IMR-90 (cell line): ENCODE measurements at regions not wholly inside any gene's neighbourhood (a gene's known extent, or its start where the extent isn't known, plus 50 kb on each side); places are given as distances from the start of the nearest gene placed in this dataset.

Source experiments
- ATAC-seq: fragments of 200-7000 bp; cut with Tn5 transposase; 2 replicates; pipeline ENCODE4 v1.9.1; 2020; ENCODE audit warnings: low read depth, mild to moderate bottlenecking, moderate library complexity
- BruUV-seq: library from RNA; stranded (reverse); fragments of 400-500 nt; replicated peaks from 2 replicates; lab custom pipeline; 2021; lab: Mats Ljungman, UMichigan
- CTCF ChIA-PET: fragments of 300-600 bp; formaldehyde crosslinking; extraction: SDS; loops from one replicate; lab custom pipeline; 2021; ENCODE audit warnings: antibody characterized with exemption; lab: Yijun Ruan, JAX
- POLR2A ChIA-PET: fragments of 300-600 bp; sonication (Branson Sonifier 250); formaldehyde crosslinking; loops from one replicate; lab custom pipeline; 2022; ENCODE audit warnings: antibody characterized with exemption; ENCODE audit not compliant: unreplicated experiment; lab: Charles Lee
- DNase-seq: peaks from one replicate; pipeline ENCODE4 v3.0.0; 2013
- H2AFZ ChIP-seq: replicated peaks from 2 replicates; pipeline ENCODE3; 2013; ENCODE audit warnings: low read length, mild to moderate bottlenecking; ENCODE audit not compliant: poor library complexity
- H2AK5ac ChIP-seq: 2 replicates; pipeline ENCODE4 v1.6.1; 2013; ENCODE audit warnings: low read depth, low read length, inconsistent platforms
- H2AK9ac ChIP-seq: replicated peaks from 2 replicates; pipeline ENCODE3; 2013; ENCODE audit warnings: mild to moderate bottlenecking, low read depth, low read length, moderate library complexity; ENCODE audit not compliant: poor library complexity
- H2BK120ac ChIP-seq: 2 replicates; pipeline ENCODE4 v1.6.1; 2013; ENCODE audit warnings: low read depth, low read length, inconsistent platforms
- H2BK15ac ChIP-seq: 3 replicates; pipeline ENCODE4 v1.6.1; 2013; ENCODE audit warnings: low read depth, low read length, inconsistent platforms
- H2BK20ac ChIP-seq: 2 replicates; pipeline ENCODE4 v1.6.1; 2013; ENCODE audit warnings: low read depth, mild to moderate bottlenecking, inconsistent platforms, low read length, moderate library complexity
- H2BK5ac ChIP-seq: 2 replicates; pipeline ENCODE4 v1.6.1; 2013; ENCODE audit warnings: mild to moderate bottlenecking, low read depth, low read length, inconsistent platforms; ENCODE audit not compliant: poor library complexity, severe bottlenecking
- H3K14ac ChIP-seq: replicated peaks from 2 replicates; pipeline ENCODE4 v1.6.1; 2013; ENCODE audit warnings: low read depth, low read length, inconsistent platforms
- H3K18ac ChIP-seq: 2 replicates; pipeline ENCODE4 v1.6.1; 2013; ENCODE audit warnings: low read depth, low read length, control low read depth
- H3K23ac ChIP-seq: 2 replicates; pipeline ENCODE4 v1.6.1; 2013; ENCODE audit warnings: low read depth, low read length, inconsistent platforms
- H3K27ac ChIP-seq: 2 replicates; pipeline ENCODE4 v1.5.1; 2013; ENCODE audit warnings: mild to moderate bottlenecking, control low read depth, low read length; ENCODE audit not compliant: insufficient read depth
- H3K27me3 ChIP-seq: 2 replicates; pipeline ENCODE4 v1.6.1; 2013; ENCODE audit warnings: low read length; ENCODE audit not compliant: control insufficient read depth, insufficient read depth
- H3K36me3 ChIP-seq: 2 replicates; pipeline ENCODE4 v1.6.1; 2013; ENCODE audit warnings: low read length, mixed read lengths; ENCODE audit not compliant: control insufficient read depth, insufficient read depth
- H3K4ac ChIP-seq: 2 replicates; pipeline ENCODE4 v1.6.1; 2013; ENCODE audit warnings: low read depth, low read length, inconsistent platforms
- H3K4me1 ChIP-seq: 2 replicates; pipeline ENCODE4 v1.6.1; 2013; ENCODE audit warnings: low read length, mixed read lengths; ENCODE audit not compliant: control insufficient read depth, insufficient read depth
- H3K4me2 ChIP-seq: 2 replicates; pipeline ENCODE4 v1.6.1; 2013; ENCODE audit warnings: low read depth, mild to moderate bottlenecking, control low read depth, low read length, moderate library complexity
- H3K4me3 ChIP-seq: 2 replicates; pipeline ENCODE4 v1.5.1; 2013; ENCODE audit warnings: low read depth, mild to moderate bottlenecking, control low read depth, low read length, moderate library complexity; ENCODE audit not compliant: insufficient read depth
- H3K56ac ChIP-seq: 2 replicates; pipeline ENCODE4 v1.6.1; 2013; ENCODE audit warnings: low read length, inconsistent platforms; ENCODE audit not compliant: insufficient read depth; ENCODE audit errors: extremely low read depth
- H3K79me1 ChIP-seq, 2 experiments: 2 replicates each; pipeline ENCODE4 v1.6.1; 2013; ENCODE audit warnings: low read length in 2 of 2, inconsistent platforms in 1 of 2, low read depth in 1 of 2
- H3K9ac ChIP-seq: 2 replicates; pipeline ENCODE4 v1.6.1; 2013; ENCODE audit warnings: low read depth, low read length, control low read depth
- H3K9me1 ChIP-seq: 2 replicates; pipeline ENCODE4 v1.6.1; 2013; ENCODE audit warnings: low read length, inconsistent platforms; ENCODE audit not compliant: insufficient read depth
- H3K9me3 ChIP-seq: 2 replicates; pipeline ENCODE4 v1.6.1; 2013; ENCODE audit warnings: low read length; ENCODE audit not compliant: control insufficient read depth, insufficient read depth
- H4K20me1 ChIP-seq: 2 replicates; pipeline ENCODE4 v1.6.1; 2013; ENCODE audit warnings: low read length, inconsistent platforms; ENCODE audit not compliant: insufficient read depth
- H4K5ac ChIP-seq: 2 replicates; pipeline ENCODE4 v1.6.1; 2013; ENCODE audit warnings: mild to moderate bottlenecking, low read depth, low read length, control low read depth
- H4K8ac ChIP-seq, 2 experiments: 2 replicates each; pipeline ENCODE4 v1.6.1; 2013; ENCODE audit warnings: low read depth in 2 of 2, low read length in 2 of 2, control low read depth in 1 of 2, inconsistent platforms in 1 of 2
- H4K91ac ChIP-seq: 2 replicates; pipeline ENCODE4 v1.6.1; 2013; ENCODE audit warnings: low read depth, low read length, inconsistent platforms; ENCODE audit not compliant: insufficient read depth
- ELK1 ChIP-seq: fragments of 150-350 bp; IDR thresholded peaks from 2 replicates; pipeline ENCODE4 v1.6.1; 2016; ENCODE audit warnings: low read depth, mild to moderate bottlenecking, low read length, moderate library complexity, borderline replicate concordance
- WGBS, 2 experiments: methylation state at CpG; one replicate each; pipeline versions ENCODE4 v1.1.5 to v1.1.7; 2013; ENCODE audit warnings: missing lambda C conversion rate in 2 of 2; ENCODE audit not compliant: insufficient read length in 1 of 2; ENCODE audit errors: extremely low coverage in 2 of 2; 5-methylcytosine and 5-hydroxymethylcytosine counted together
- dilution Hi-C: fragments of 300-500 bp; cut with HindIII; formaldehyde crosslinking; loops from one replicate; pipeline ENCODE4 v1.14.3; 2018; ENCODE audit warnings: low sequenced_read_pairs; ENCODE audit not compliant: unreplicated experiment
- in situ Hi-C: fragments of 300-500 bp; cut with MboI; formaldehyde crosslinking; loops from 3 replicates; pipeline ENCODE4 v1.14.3; 2019; ENCODE audit warnings: low sequenced_read_pairs, inconsistent platforms, mixed read lengths
- intact Hi-C: fragments of 100-400 bp; cut with micrococcal nuclease; formaldehyde crosslinking; loops from 2 replicates; pipeline ENCODE4 v1.10.0; 2022
- TF ChIP-seq, protein P1 (sequence below): fragments of 150-350 bp; IDR thresholded peaks from 2 replicates; pipeline ENCODE4 v1.6.1; 2017; ENCODE audit warnings: mild to moderate bottlenecking, antibody characterized with exemption, low read length, low read depth

DNA sequence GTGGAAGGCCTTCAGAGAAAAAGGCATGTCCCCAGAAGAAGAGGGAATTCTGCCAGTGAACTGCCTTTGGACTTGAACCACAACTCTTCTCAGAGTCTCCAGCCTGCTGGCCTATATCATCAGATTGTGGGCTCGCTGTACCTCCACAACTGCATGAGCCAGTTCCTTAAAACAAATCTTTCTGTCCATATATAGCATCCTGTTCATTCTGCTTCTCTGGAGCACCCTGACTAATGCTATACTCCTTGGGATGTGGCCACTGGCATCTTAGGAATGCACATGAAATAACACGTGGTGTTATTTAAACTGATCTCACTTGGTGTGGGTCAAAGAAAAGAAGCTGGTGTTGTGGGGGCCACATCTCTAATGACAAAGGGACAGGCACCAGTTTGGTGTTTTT lies 58.3 kb upstream of the VSTM5 start:
- Histone ChIP-seq H3K4me1 (peaks cover 9% of the 10 kb centered on the region), H3K79me1 (no peaks in the 10 kb centered on the region), H2BK120ac (peak overlapping the region; percentile 98), H2AK5ac (peak overlapping the region; percentile 94; the same call in 1 of the 2 replicates), H3K4me2 (peak overlapping the region; percentile 13; the same call in 1 of the 2 replicates), H3K18ac (peak overlapping the region; percentile 80; the same call in 1 of the 2 replicates), H3K27ac (peak overlapping the region; percentile 80), H4K91ac (peak overlapping the region; percentile 96), H4K8ac (peak overlapping the region; percentile 89 to 97), H2BK5ac (peak overlapping the region; percentile 92), H3K9me3 (no peaks in the 10 kb centered on the region), H2BK15ac (peak overlapping the region; percentile 94; the same call in 2 of the 3 replicates), H3K4ac (peak overlapping the region; percentile 98), H3K14ac (peak overlapping the region; percentile 97), H3K9me1 (peaks cover 13% of the 10 kb centered on the region), H3K27me3 (no peaks in the 10 kb centered on the region), H2BK20ac (peak overlapping the region; percentile 100), H3K23ac (peak overlapping the region; percentile 92), H3K56ac (peak overlapping the region; percentile 81; the same call in 1 of the 2 replicates), H3K4me3 (no peak overlapping the region), H3K36me3 (no peaks in the 10 kb centered on the region), H2AFZ (peak overlapping the region; percentile 33), H3K9ac (no peak overlapping the region), H4K20me1 (no peaks in the 10 kb centered on the region), H4K5ac (peak overlapping the region; percentile 54), H2AK9ac (no peak overlapping the region)
- no TSS peak for BruUV-seq
- DNase-seq (peak; percentile 91), ATAC-seq (peak; percentile 97)
- intact Hi-C loops (loop anchor here (5.0 kb wide), 1 partner anchor 274 kb away; no protein-coding TSS in a partner anchor), in situ Hi-C loops (no loop called here), dilution Hi-C loops (no loop called here)
- ChIA-PET CTCF (interaction anchor here (0.5 to 0.7 kb wide), 2 partner anchors 13 to 111 kb away, joined by 3 to 4 read pairs; no protein-coding TSS in a partner anchor), POLR2A (interaction anchor here (0.9 kb wide), 1 partner anchor 13 kb away, joined by 3 read pairs; no protein-coding TSS in a partner anchor)
- TF ChIP-seq, protein P1, sequence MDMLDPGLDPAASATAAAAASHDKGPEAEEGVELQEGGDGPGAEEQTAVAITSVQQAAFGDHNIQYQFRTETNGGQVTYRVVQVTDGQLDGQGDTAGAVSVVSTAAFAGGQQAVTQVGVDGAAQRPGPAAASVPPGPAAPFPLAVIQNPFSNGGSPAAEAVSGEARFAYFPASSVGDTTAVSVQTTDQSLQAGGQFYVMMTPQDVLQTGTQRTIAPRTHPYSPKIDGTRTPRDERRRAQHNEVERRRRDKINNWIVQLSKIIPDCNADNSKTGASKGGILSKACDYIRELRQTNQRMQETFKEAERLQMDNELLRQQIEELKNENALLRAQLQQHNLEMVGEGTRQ: peak; percentile 53; the same call in 1 of the 2 replicates
- TF ChIP-seq ELK1: no peak
- WGBS, 2 experiments: 0% methylated on average over 1 of the region's 2 CpGs; no CpG with 5 or more reads in 1 of the 2 experiments
